HG02840 (cell line): ENCODE measurements at regions not wholly inside any gene's neighbourhood (a gene's known extent, or its start where the extent isn't known, plus 50 kb on each side); places are given as distances from the start of the nearest gene placed in this dataset.

ENCODE experiments used
- ATAC-seq: cut with Tn5 transposase; IDR thresholded peaks from one replicate; pipeline ENCODE4 v1.9.1; 2021; ENCODE audit warnings: mild to moderate bottlenecking, moderate library complexity, moderate number of reproducible peaks; ENCODE audit not compliant: unreplicated experiment, low FRiP score

DNA sequence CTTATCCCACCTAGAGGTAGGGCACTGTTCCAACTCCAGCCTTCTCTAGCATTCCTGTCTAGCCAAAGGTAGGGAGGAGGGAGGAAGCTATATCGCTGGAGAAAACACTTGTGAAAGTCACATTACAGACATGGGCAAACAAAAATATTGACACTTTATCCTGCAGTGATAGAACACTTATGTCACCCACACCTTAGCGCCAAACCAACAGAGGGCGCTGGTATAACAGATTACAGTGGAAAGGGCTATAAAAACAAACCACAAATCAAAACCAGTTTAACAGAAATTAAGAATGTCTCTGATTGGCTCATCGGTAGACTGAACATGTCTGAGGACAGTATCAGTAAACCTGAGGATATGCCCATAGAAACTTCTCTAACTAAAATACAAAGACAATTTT is 451.3 kb downstream of the TLL1 start:
- ATAC-seq: no peak

DNA sequence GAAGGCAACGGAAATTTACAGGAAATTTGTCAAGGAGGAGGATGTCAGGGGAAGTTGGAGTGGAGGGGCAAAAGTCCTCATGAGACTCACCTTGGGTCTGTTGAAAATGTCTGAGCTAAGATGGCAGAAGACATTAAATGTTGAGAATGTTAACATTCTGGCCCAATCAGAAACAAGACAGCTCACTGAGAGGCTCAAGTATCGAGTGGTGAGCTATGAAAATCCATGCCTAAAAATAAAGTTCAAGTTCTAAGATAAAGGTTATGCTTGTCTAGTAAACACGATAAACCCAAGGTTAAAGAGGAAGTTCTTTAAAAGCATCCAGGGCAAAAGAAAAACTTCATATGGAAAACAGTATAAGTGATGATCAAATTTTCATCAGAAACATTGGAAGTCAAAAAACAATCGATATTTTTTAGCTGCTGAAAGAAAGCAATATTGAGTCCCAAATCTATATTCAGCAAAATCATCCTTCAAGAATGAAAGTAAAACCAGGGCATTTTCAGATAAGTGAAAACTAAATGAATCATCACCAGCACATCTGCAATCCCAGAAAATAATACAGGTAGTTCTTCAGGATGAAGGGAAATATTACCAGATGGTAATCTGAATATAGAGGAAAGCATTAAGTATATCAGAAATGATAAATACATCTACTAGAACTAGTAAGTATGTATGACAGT is 462.4 kb downstream of the TLL1 start:
- no peak for ATAC-seq

DNA sequence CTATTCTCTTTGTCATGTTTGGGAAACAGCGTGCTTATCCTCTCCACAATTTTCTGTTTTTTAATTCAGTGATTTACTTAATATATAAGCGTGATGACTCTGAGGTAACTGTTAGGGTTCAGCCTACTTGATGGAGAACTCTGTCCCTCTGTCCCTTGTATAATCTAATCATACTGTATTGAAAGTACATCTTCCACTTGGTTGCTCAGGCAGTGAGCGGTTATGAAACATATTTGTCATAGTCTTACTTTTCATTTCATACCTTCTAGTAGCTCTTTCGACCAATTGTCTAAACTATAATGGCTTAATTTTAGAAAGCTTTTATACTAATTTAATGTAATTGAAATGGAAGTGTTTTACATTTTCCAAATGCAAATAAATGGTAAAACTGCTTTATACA is 469.0 kb downstream of the TLL1 start:
- no peak for ATAC-seq

DNA sequence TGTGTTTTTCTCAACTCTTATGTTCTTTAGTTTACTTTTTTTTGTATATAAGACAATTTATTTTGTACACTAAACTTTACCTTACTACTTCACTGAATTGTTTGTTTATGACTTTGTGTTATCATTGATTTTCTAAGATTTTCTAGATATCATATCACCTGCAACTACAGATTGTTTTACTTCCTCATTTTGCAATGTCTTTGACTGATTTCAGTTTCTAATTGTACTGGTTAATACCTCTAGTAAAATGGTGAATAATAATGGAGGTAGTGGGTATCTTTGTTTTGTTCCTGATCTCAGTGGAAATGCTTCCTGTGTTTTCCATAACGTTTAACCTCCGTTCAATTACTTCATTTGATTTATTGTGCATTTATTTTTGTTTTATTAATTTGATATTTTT is 490.2 kb downstream of the TLL1 start:
- no peak for ATAC-seq

DNA sequence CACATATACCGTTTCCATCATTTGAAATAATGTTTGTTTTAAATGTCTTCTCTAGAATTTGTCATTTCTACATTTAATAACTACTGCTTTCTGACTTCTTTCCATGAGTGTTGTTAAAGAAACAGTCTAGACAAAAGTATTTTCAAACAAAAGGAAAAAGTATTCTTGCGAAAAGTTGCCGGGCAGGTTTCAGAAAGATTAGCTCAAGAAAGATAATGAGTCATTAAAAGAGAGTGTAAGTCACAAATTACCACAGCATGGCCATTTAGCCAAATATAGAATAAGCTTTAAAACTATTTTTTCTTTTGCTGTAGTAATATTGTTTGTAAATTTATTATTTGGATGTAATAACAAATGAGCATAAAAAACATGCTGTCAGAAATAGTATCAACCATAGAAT is 493.0 kb downstream of the TLL1 start:
- no peak for ATAC-seq

DNA sequence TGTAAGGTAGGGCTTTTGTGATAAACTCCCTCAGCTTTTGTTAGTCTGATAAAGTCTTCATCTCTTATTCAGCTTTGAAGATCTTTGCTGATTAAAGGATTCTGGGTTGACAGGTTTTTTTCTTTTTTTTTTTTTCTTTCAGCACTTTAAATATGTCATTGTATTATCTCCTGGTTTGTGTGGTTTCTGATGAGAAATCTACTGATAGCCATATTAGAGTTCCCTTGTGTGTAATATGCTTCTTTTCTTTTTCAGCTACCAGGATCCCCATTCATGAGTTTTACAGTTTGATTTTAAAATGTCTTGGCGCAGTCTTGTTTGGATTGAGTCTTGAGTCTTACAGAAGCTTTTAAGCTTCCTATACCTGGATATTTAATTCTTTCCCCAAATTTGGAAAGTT is 504.5 kb downstream of the TLL1 start:
- no peak for ATAC-seq

DNA sequence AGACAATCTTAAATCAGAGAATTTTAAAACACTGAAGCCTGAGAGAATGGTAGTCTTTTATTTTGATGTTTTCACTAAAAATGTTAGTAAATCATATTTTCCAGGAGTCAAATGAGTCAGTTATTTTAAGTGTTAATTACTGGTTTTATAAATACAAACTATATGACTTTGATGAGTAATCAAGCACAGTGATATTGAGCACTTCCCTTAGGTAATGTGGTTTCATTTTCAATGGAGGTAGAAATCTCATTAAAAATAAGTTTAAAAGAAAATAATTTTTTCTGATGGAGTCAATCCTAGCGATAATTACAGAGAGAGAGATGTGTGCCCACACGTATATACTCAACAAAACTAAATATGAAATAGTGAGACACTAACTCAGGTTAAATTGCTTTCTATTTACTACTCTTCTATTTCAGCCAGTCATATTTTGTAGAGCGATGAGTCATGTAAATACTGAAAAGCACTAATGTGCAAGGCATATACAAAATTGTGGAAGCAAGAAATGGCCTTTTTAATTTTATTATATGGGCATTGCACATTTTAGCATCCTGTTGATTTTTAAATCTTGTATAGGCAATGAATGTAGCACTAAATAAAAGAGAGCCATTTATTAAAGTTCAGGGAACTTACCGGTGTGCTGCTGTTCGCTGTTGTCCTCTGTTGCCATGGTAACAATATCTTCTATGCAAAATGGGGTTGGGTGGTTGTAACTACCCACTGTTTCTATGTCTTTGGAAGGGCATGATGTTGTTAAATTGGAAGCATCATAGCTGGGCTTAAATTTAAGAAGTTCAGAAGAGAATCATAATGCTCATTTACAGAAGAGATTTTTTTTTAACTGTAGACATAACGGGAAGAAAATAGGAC is 513.7 kb downstream of the TLL1 start:
- ATAC-seq: no peak

DNA sequence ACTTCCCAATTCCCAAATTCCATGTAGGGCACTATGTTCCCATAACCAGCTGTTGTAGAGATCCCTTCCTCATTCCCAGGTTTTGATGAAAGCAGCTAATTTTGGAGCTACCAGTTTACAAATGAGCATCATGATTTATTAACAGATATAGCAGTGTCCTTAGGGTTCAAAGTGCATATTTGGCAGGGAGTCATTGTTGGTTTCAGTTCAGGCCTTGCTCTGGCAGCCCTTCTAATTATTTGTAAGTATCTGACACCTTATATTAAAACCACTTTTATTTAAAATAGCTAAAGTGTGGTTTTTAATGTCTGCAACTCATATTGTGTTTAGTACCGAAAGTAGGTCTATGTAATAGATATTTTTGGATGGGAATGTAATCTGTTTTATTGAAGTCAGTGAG is 518.5 kb downstream of the TLL1 start:
- ATAC-seq: no peak

DNA sequence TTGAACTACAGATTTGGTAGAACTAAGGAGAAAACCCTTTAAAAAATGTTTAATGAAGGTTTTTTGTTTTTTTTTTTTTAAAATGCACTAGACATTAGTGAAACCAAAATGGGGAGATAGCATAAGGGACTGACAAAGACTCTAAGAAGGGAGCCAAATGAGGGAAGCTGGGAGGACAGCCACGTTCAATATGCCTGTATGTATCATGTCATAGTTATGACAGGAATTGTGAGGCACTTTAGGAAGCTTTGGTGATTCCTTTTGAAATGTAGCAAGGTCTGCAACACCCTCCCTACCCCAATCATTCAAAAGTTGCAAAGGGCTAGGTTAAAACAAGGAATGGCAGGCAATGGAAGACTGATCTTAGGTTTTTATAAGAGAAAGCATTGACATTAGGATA is 526.0 kb downstream of the TLL1 start:
- ATAC-seq: no peak

DNA sequence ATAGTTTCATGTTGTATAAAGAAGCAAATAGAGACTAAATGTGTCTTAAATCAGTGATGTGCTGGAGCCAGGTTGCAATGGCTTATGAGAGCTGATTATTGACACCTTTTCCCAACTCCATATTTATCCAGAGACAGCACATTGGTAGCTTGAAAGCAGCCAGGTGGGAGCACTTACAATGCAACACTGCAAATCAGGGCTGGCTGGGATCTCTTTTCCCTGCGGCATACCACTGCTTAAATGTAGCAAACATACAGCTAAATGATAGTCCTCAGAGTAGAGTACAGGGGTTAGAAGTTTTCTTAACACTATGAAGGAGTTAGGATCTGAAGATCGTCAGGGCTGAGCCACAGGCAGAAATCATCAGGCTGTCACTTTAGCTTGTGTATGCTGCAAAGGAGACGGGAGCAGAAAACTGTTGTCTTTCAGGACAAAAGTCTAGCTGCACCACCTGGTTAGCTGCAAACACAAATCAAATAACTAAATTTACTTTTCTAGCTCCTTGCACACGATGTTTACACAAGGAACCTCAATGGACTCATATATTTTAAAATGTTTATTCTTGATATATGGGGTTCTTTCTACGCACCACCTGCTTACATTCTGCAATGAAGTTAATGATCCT is 527.3 kb downstream of the TLL1 start:
- no peak for ATAC-seq

DNA sequence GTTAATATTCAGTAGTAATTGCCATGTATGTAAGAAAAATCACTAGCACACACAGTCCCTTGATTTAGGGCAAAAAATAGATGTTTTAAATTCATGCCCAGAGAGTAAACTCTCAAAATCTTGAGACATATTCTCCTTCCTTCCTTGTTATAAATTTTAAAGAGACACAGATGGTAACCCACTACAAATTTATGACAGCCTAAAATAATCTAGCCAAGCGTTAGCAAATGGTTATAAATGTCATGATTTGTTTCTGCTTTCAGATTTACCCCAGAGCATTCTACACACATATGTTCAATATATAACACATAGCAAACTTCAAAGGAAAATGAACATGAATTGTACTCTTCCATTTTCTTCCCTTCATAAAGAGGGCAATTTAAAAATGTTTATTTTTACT is 540.3 kb downstream of the TLL1 start:
- no peak for ATAC-seq

DNA sequence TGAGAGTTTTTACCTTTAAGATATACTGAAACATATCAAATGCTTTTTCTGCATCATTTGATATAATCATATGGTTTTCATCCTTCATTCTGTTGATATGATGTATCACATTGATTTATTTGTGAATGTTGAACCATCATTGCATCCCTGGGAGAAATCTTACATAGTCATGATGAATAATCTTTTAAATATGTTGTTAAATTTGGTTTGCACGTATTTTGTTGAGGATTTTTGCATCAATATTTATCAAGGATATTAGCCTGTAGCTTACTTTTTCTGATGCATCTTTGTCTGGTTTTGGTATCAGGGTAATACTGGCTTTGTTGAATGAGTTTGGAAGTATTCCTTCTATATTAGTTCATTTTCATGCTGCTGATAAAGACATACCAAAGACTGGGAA is 541.4 kb downstream of the TLL1 start:
- no peak for ATAC-seq

DNA sequence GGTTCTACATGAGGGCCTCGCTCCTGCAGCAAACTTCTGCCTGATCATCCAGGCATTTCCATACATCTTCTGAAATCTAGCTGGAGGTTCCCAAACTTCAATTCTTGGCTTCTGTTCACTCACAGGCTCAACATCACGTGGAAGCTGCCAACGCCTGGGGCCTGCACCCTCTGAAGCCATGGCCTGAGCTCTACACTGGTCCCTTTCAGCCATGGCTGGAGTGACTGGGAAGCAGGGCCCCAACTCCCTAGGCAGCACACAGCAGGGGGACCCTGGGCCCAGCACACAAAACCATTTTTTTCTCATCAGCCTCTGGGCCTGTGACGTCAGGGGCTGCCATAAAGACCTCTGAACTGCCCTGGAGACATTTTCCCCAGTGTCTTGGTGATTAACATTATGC is 542.7 kb downstream of the TLL1 start:
- no peak for ATAC-seq

DNA sequence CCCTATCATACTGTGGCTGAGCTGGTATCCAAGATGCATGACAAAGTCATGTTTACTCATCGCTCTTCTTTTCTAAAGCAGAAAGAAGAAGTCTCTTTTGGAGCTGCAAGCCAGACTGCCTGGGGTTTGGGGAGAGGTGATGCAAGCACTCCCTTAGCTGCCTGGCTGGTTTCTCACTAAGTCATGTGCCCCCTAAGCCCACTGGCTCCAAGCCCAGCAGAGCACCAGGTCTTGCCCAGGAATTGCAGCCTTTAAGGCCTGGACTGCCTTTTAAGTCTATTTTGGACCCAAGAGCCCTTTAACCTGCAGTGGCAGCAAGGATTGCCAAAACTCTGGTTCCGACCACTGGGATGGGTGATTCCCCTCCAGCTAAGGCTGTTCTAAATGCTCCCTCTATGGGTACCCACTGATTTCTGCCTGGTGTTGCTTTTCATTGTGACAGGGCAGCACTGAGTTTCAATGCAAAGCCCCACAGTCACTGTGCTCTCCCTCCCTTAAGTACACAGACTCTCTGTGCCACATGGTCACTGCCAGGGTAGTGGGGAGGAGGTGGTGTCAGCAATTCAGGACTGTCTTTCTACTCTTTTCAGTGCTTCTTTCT is 548.6 kb downstream of the TLL1 start:
- no peak for ATAC-seq

DNA sequence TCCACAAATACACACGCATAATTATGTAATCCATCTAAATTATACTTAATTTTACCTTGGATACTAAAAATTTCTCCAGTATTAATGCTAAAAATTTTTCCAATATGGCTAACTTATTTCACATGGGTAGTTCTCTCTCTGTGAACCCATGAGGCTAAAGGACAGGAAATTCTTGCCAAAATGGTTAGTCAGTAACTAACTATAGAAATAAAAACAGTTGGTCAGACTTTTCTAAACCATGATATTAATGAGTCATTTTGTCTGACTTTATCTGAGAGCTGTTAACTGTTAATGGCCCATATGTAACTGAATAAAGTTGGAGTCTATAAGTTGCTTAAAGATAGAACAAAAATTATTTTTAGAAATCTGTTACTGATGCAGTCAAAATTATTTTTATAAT is 549.4 kb downstream of the TLL1 start:
- no peak for ATAC-seq

DNA sequence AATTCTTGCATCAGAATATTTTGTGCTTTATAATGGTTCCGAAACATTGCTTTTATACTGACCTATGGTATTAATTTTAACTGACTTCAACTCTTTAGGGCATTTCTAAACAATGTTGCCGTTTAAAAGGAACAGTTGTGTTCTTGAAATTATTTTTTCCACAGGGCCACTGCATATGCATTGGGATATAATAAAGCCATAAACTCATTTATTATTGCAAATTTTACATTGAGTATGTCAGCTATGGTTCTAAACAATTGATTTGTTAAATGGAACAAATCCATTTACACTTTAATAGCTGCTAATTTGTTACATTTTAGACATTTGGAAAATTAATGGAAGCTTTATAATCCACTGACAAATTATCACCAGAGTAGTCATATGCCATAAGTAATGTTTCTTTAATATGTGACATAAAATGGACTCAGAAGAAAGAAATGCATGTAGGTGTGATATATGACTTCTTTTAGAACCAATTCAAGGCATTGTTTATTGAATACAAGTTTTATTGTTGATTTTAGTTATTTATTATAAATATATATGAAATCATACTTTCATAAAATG is 553.3 kb downstream of the TLL1 start:
- ATAC-seq: no peak

DNA sequence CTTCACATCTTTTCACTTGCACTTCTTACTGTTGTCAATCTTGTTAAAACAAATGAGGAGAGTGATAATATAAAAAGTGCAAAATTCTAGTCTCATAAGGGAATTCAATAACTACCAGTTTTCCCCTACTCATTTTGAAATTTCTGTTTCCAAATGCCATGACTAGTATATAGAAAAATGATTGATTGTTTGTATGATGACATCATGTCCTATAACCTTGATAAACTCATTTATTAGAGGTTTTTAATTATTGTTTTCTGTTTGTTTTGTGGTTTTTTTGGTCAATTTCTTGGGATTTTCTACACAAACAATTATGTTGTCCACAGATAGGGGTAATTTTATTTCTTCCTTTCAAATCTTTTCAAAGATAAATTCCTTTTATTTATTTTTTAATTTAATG is 559.1 kb downstream of the TLL1 start:
- no peak for ATAC-seq

DNA sequence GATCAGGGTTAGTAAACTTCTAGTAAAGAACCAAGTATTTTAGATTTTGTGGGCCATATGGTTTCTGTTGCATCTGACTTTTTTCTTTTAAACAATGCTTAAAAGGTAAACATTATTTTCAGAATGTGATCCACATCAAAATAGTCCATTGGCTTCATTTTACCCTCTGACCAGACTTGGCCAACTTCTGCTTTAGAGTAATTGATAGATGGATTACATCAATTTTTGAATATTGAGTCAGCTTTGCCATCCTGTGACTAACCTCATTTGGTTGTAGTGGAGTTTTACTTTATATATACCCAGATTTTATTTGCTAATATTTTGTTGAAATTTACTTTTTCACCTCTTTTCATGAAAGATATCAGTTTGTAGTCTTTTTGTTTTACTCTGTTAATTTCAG is 559.8 kb downstream of the TLL1 start:
- no peak for ATAC-seq

DNA sequence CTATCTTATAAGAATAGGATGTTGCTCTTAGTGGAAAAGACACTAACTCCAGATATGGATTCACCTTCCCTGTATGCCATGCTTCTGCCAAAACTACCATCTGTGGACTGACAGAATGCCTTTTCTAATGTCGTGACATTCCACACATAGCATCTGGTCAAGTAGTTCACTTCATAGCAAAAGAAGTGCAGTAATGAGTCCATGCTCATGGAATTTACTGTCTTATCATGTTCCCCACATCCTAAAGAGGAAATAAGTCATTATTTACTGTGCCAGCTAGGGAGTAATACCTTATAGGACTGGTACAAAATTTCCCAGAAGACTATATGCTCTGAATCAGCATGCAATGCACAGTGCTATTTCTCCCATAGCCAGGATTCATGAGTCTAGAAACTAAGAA is 562.4 kb downstream of the TLL1 start:
- no peak for ATAC-seq

DNA sequence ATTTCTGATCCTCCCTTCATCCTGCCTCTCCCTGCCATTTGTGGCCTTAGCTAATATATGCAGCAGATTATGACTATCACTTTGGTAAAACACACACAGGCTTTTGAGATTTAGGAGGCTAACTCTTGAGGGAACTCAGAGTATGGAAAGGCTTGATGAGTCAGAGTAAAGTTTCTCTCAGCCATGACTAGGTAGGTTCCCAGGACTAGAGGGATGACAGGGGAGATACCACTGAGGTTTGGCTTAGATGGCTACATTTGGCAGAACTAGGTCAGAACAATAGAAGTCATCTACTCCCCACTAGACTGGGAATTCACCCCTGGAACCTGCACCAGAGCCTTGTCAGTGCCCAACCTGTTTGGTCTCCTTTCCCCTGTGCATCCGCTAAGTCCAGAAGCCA is 585.7 kb downstream of the TLL1 start:
- ATAC-seq: no peak

DNA sequence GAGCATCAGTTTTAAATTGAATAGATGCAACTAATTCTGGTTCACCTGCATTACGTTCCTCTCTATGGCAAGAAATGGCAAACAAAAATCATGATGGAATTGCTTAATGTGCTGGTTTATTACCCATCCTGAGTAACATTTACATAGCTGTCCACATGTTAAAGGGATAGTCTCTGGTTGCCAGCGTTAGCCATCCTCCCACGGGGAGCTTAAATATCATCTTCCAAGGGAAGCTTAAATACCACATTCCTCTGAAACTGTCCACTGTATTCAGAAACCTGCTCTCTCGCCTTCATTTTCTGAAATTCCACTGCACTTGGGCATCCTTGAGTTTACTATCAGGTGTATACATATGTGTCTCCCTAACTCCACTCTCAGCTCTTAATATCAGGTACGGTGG is 586.6 kb downstream of the TLL1 start:
- no peak for ATAC-seq
